GM10266 (cell line): ENCODE measurements at regions not wholly inside any gene's neighbourhood (a gene's known extent, or its start where the extent isn't known, plus 50 kb on each side); places are given as distances from the start of the nearest gene placed in this dataset.
"Not testable (repeated sequence)": the region's sequence is repeated elsewhere in the genome, so short reads cannot be mapped to it uniquely, and the experiment has no call there.

ENCODE experiments used
- DNase-seq: peaks from one replicate; pipeline ENCODE4 v3.0.0; 2012; ENCODE audit errors: extremely low spot score
- CTCF ChIP-seq: IDR thresholded peaks from 2 replicates; pipeline ENCODE4 v1.5.1; 2012; ENCODE audit warnings: mild to moderate bottlenecking, low read depth; ENCODE audit not compliant: control insufficient read depth, insufficient read depth; ENCODE audit errors: missing control alignments

GRCh38 chr16:26860506-26860905 lies 206.2 kb upstream of the C16orf82 start:
- DNase-seq, result no peak
- no peak for TF ChIP-seq CTCF

GRCh38 chr16:26863931-26864330 lies 202.8 kb upstream of the C16orf82 start:
- no peak for TF ChIP-seq CTCF
- DNase-seq, result no peak

GRCh38 chr16:26874318-26874717 lies 192.4 kb upstream of the C16orf82 start:
- not testable (repeated sequence) for DNase-seq

DNA sequence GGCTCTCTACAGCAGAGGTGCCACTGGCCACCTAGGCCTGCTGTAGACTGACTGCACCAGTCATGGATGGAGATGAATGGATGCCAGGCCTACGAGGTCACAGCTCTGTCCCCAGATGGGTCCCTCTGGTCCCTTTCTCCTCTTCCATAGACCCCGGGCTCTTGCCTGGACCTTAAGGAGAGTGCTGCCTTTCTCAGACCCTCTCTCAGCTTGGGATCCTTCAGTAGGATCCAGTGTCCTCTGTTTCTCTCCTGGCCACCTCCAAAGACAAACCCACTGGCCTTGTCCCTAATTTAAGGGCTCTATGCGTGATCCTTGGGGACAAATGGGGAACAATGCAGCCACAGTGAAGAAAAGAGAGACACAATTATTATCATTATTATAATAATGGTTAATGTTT lies 189.3 kb upstream of the C16orf82 start:
- no peak for DNase-seq
- TF ChIP-seq CTCF, result no peak

GRCh38 chr16:26885674-26886073 lies 181.1 kb upstream of the C16orf82 start:
- no peak for DNase-seq
- no peak for TF ChIP-seq CTCF

- no peak for DNase-seq
Observed at GRCh38 chr16:26889740-26890139, 177.0 kb upstream of the C16orf82 start.

GRCh38 chr16:26898200-26898599 lies 168.5 kb upstream of the C16orf82 start:
- DNase-seq, result no peak

More at GRCh38 chr16:26889740-26890139, 177.0 kb upstream of the C16orf82 start:
- no peak for TF ChIP-seq CTCF

More at GRCh38 chr16:26898200-26898599, 168.5 kb upstream of the C16orf82 start:
- TF ChIP-seq CTCF, result no peak
